Thyroid gland (tissue), 4 donors: ENCODE measurements at regions not wholly inside any gene's neighbourhood (a gene's known extent, or its start where the extent isn't known, plus 50 kb on each side); places are given as distances from the start of the nearest gene placed in this dataset.
A peak's percentile ranks its signal among the peaks of the same experiment; 100 is the strongest.

ENCODE experiments used
- DNase-seq, 2 donors: peaks; one replicate each; pipeline ENCODE4 v3.0.0-alpha.2; 2019
- H3K27ac ChIP-seq, 3 donors: fragments of 200-600 bp; sonication (generic); 1 replicate in 2 of 3; 2 replicates in 1 of 3; pipeline ENCODE4 v1.5.1; 2016 to 2019; ENCODE audit warnings: mild to moderate bottlenecking in 1 of 3, moderate library complexity in 1 of 3
- H3K27me3 ChIP-seq: fragments of 200-600 bp; sonication (generic); one replicate; pipeline ENCODE4 v1.5.1; 2019
- H3K36me3 ChIP-seq, 2 donors: fragments of 200-600 bp; sonication (generic); one replicate each; pipeline ENCODE4 v1.5.1; 2016 to 2019
- H3K4me1 ChIP-seq, 2 donors: fragments of 200-600 bp; sonication (generic); one replicate each; pipeline ENCODE4 v1.5.1; 2017 to 2019
- H3K4me3 ChIP-seq, 3 donors: fragments of 200-600 bp; sonication (generic); replicated peaks in 1 of 3; 1 replicate in 2 of 3; 2 replicates in 1 of 3; pipeline ENCODE4 v1.5.1; 2016; ENCODE audit warnings: mild to moderate bottlenecking in 1 of 3
- H3K9me3 ChIP-seq: fragments of 200-600 bp; sonication (generic); one replicate; pipeline ENCODE4 v1.5.1; 2017
- POLR2A ChIP-seq, 2 donors: fragments of 450-650 bp; IDR thresholded peaks; one replicate each; pipeline ENCODE4 v1.6.1; 2017; ENCODE audit warnings: antibody characterized with exemption in 2 of 2, mild to moderate bottlenecking in 2 of 2, moderate library complexity in 1 of 2
- WGBS, 2 donors: methylation state at CpG; one replicate each; pipeline ENCODE4 v1.1.5; 2017; 5-methylcytosine and 5-hydroxymethylcytosine counted together
- intact Hi-C: fragments of 100-400 bp; cut with DNase I; formaldehyde crosslinking; loops from one replicate; pipeline ENCODE4 v1.15.1; 2023
- TF ChIP-seq, protein P1 (sequence below), 6 experiments: fragments of 200-600 bp in 3 of 6; fragments of 450-650 bp in 3 of 6; sonication (generic) in 3 of 6; IDR thresholded peaks; one replicate each; pipeline ENCODE4 v1.5.1; 2016 to 2019; ENCODE audit warnings: antibody characterized with exemption in 6 of 6, mild to moderate bottlenecking in 2 of 6, inconsistent platforms in 1 of 6, moderate library complexity in 1 of 6

DNA sequence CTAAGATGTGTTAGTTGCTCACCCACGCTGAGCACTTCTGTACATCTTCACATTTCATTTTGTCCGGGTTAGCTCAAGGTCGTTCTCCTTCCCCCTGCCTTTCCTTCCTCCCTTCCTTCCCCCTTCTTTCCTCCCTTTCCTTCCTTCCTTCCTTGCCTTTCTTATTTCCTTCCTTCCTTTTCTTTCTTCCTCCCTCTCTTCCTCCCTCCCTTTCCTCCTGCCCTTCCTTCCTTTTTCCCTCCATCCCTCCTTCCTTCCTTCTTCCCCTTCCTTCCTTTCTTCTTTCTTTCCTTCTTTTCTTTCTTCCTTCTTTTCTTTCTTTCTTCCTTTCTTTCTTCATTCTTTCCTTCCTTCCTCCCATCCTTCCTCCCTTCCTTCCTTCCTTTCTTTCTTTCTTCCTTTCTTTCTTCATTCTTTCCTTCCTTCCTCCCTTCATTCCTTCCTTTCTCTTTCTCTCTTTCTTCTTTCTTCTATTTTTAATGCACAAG, 129.8 kb downstream of the FAM174B start:
- TF ChIP-seq, protein P1, sequence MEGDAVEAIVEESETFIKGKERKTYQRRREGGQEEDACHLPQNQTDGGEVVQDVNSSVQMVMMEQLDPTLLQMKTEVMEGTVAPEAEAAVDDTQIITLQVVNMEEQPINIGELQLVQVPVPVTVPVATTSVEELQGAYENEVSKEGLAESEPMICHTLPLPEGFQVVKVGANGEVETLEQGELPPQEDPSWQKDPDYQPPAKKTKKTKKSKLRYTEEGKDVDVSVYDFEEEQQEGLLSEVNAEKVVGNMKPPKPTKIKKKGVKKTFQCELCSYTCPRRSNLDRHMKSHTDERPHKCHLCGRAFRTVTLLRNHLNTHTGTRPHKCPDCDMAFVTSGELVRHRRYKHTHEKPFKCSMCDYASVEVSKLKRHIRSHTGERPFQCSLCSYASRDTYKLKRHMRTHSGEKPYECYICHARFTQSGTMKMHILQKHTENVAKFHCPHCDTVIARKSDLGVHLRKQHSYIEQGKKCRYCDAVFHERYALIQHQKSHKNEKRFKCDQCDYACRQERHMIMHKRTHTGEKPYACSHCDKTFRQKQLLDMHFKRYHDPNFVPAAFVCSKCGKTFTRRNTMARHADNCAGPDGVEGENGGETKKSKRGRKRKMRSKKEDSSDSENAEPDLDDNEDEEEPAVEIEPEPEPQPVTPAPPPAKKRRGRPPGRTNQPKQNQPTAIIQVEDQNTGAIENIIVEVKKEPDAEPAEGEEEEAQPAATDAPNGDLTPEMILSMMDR (IDR thresholded peaks at IDR 0.05) = no peak
- TF ChIP-seq POLR2A (IDR thresholded peaks at IDR 0.05) = no peak
- H3K27ac ChIP-seq = peak overlapping the region; percentile 53 to 58 (median 55)
- intact Hi-C loops = no loop called here

DNA sequence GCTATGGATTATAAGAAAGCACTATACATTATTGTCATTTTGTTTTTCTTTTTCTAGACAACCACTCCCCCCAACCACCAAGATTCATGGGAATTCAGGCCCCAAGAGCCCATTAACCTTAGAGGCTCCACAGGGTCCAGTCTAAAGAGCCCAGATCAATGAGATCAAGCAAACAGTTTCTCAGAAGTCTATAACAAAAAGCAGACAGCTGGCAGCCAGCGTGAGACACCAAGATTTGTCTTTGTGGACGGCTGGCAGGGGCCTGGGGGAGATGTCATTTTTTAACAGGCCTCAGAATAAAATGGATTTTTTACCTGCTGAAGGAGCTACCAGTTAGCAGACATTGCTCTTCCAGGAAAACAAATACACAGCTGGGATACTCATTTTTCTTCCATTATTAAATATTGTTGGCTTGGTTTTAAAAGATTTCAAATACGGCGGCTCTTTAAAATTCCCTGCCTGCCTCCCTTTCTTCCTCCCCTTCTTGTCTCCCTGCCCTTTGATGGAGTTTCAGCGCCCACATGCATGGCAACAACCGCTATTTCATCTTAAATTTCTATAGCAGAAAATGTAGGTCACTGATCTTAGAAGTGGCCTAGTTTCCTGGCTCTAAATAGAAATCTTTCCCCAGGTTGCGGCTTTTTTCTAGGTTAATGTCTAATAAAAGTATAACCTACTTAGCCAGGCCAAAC, 130.6 kb downstream of the FAM174B start:
- Histone ChIP-seq H3K9me3 (no peaks in the 10 kb centered on the region), H3K27ac (peak overlapping the region; percentile 53 to 58 (median 55)), H3K36me3 (no peaks in the 10 kb centered on the region), H3K27me3 (no peaks in the 10 kb centered on the region), H3K4me3 (no peak overlapping the region), H3K4me1 (peaks cover 5 to 38% of the 10 kb centered on the region in 2 donors)
- WGBS, 2 donors = 72 to 73% methylated on average over 7 of the region's 7 CpGs
- intact Hi-C loops = no loop called here
- TF ChIP-seq, protein P1 (IDR thresholded peaks at IDR 0.05) = no peak
- no peak for TF ChIP-seq POLR2A (IDR thresholded peaks at IDR 0.05)
- no peak for DNase-seq

More for the DNA sequence above, 129.8 kb downstream of the FAM174B start:
- Histone ChIP-seq H3K4me3 (no peak overlapping the region), H3K4me1 (peaks cover 5 to 36% of the 10 kb centered on the region in 2 donors), H3K36me3 (no peaks in the 10 kb centered on the region), H3K27me3 (no peaks in the 10 kb centered on the region), H3K9me3 (no peaks in the 10 kb centered on the region)
- DNase-seq = no peak
- 42 to 50% methylated on average over 3 of the region's 3 CpGs for WGBS, 2 donors

DNA sequence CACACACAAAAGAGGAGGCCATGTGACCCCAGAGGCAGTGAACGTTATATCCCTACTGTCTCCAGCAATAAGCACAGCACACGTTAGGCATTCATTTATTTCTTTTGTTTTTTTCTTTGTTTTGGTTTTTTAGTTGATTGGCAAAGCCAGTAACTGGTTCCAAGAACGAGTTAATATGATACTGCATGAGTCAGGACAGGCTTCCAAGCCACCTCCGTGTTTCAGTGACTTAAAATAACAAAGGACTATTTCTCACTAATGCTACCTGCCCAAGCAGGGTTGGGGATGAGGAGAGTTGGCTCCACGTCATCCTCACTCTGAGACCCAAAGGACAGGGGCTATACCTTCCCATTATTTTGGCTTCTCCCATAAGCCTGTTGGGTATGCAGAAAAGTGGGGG, 130.5 kb downstream of the ST8SIA2 start:
- Histone ChIP-seq H3K27me3 (no peaks in the 10 kb centered on the region), H3K9me3 (no peaks in the 10 kb centered on the region), H3K27ac (peak overlapping the region; percentile 17 to 58 (median 55)), H3K36me3 (no peaks in the 10 kb centered on the region), H3K4me3 (no peak overlapping the region), H3K4me1 (peaks cover 5 to 43% of the 10 kb centered on the region in 2 donors)
- WGBS, 2 donors = 50 to 52% methylated on average over 5 of the region's 5 CpGs
- no peak for TF ChIP-seq POLR2A (IDR thresholded peaks at IDR 0.05)
- TF ChIP-seq, protein P1 (IDR thresholded peaks at IDR 0.05) = no peak
- DNase-seq = peak; percentile 38 to 51
- intact Hi-C loops = no loop called here

DNA sequence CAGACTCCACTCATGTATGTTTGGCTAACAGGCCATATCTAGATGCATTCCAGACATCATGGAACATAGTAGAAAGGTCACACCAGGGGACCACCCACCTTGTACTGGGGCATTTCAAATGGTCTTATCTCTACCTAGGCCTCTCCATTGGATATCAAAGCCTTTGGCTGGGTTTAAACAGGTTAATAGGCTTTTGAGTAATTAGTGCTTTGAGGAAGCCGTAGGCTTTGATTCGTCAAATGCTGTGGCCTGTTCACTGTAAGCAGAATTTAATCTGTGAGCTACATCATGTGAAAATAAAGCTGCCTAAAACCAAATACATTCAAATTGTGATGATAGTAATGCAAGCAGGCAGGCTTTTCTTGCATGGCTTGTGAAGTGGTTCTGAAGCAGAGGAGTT, 129.5 kb downstream of the ST8SIA2 start:
- no peak for DNase-seq
- H3K4me1 ChIP-seq = peaks cover 5 to 43% of the 10 kb centered on the region in 2 donors
- no peaks in the 10 kb centered on the region for H3K9me3 ChIP-seq
- WGBS, 2 donors = 95 to 96% methylated on average over 2 of the region's 2 CpGs
- intact Hi-C loops = loop anchor here (2.0 kb wide), 1 partner anchor 160 kb away; no protein-coding TSS in a partner anchor
- peak overlapping the region in 2 of 3 donors; percentile 14 to 32 for H3K27ac ChIP-seq
- no peak for TF ChIP-seq POLR2A (IDR thresholded peaks at IDR 0.05)
- TF ChIP-seq, protein P1 (IDR thresholded peaks at IDR 0.05) = no peak
- no peaks in the 10 kb centered on the region for H3K36me3 ChIP-seq
- H3K4me3 ChIP-seq = no peak overlapping the region
- no peaks in the 10 kb centered on the region for H3K27me3 ChIP-seq

DNA sequence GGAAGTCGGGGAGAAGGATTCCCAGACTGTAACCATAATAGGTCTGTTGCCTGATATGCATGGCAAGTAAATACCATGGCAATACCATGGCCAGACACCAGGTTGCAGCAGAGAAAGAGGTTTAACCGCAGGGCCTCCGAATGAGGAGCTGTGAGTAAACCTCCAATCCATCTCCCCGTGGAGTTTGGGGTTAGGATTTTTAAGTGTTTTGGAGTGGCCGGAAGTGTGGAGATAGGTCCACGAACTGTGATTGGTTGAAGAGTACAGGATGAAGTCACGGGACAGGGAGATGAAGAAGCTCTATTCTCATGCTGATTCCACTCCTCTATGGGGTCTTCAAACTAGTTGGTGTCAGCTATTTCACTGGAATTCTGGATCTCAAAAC, 127.9 kb downstream of the ST8SIA2 start:
- H3K27me3 ChIP-seq = no peaks in the 10 kb centered on the region
- no peak overlapping the region for H3K4me3 ChIP-seq
- no peak overlapping the region for H3K27ac ChIP-seq
- H3K9me3 ChIP-seq = no peaks in the 10 kb centered on the region
- peaks cover 5 to 38% of the 10 kb centered on the region in 2 donors for H3K4me1 ChIP-seq
- TF ChIP-seq POLR2A (IDR thresholded peaks at IDR 0.05) = no peak
- TF ChIP-seq, protein P1 (IDR thresholded peaks at IDR 0.05) = peak; percentile 39 to 97 (median 82)
- no peaks in the 10 kb centered on the region for H3K36me3 ChIP-seq
- 5 to 6% methylated on average over 7 of the region's 7 CpGs for WGBS, 2 donors
- intact Hi-C loops = loop anchor here (2.0 kb wide), 1 partner anchor 161 kb away; no protein-coding TSS in a partner anchor
- DNase-seq = peak; percentile 87 to 88
